HUES48 (cell line): ENCODE measurements at regions not wholly inside any gene's neighbourhood (a gene's known extent, or its start where the extent isn't known, plus 50 kb on each side); places are given as distances from the start of the nearest gene placed in this dataset.

Experiments used
- H3K27ac ChIP-seq: one replicate; pipeline ENCODE4 v1.7.0; 2013; ENCODE audit warnings: low read depth, low read length, inconsistent platforms
- H3K27me3 ChIP-seq: 2 replicates; pipeline ENCODE4 v1.6.1; 2013; ENCODE audit warnings: mild to moderate bottlenecking, low read length; ENCODE audit not compliant: control insufficient read depth, insufficient read depth
- H3K36me3 ChIP-seq: 2 replicates; pipeline ENCODE4 v1.6.1; 2013; ENCODE audit warnings: low read length; ENCODE audit not compliant: control insufficient read depth, insufficient read depth
- H3K4me1 ChIP-seq: 2 replicates; pipeline ENCODE4 v1.6.1; 2013; ENCODE audit warnings: mild to moderate bottlenecking, low read length; ENCODE audit not compliant: control insufficient read depth, insufficient read depth
- H3K4me3 ChIP-seq: 2 replicates; pipeline ENCODE4 v1.5.1; 2013; ENCODE audit warnings: mild to moderate bottlenecking, low read depth, low read length
- H3K9ac ChIP-seq: 2 replicates; pipeline ENCODE4 v1.6.1; 2013; ENCODE audit warnings: mild to moderate bottlenecking, low read depth, low read length, moderate library complexity
- H3K9me3 ChIP-seq: 2 replicates; pipeline ENCODE4 v1.6.1; 2013; ENCODE audit warnings: low read length; ENCODE audit not compliant: control insufficient read depth, insufficient read depth

DNA sequence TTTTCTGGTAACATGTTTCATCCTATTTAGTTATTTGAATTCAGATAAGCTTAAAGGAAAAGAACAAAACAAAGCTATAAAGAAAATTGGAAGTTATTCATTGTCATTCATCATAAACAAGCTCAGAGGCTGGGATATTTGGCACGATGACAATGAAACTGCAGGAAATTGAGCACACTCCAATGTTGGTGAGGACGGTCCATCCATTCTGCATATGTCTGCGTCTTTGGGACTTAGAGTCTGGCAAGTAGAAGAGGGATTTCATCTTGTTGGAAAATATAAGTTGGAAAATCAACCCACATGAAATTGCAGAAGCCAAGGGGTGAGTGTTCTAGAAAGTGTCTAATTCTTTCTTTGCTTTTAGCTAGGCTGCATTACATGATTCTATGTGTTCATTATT, 78.4 kb downstream of the HDGFL1 start:
- no peak overlapping the region for H3K4me3 ChIP-seq
- H3K9me3 ChIP-seq: no peaks in the 10 kb centered on the region
- H3K27me3 ChIP-seq: no peaks in the 10 kb centered on the region
- no peaks in the 10 kb centered on the region for H3K36me3 ChIP-seq
- H3K27ac ChIP-seq: no peak overlapping the region
- H3K4me1 ChIP-seq: peaks cover 15% of the 10 kb centered on the region
- H3K9ac ChIP-seq: no peak overlapping the region

DNA sequence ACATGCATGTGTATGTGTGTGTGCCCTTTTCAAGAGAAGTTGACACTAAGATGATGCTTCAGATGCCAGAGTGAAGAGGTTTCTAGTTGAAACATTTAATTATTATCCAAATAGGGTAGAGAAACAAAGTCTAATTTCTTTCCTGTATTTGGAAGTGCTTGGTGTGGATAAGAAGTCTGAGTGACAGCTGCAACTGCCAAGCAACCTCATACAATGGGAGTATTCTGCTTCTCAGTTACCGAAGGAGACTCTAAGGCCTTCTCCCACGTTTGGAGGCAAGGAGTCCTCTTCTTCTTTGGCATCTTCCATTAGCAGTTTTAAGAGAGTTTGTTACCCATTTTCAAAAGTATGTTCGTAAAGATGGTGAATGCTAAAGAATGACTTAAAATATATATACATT, 82.4 kb downstream of the HDGFL1 start:
- H3K36me3 ChIP-seq: no peaks in the 10 kb centered on the region

DNA sequence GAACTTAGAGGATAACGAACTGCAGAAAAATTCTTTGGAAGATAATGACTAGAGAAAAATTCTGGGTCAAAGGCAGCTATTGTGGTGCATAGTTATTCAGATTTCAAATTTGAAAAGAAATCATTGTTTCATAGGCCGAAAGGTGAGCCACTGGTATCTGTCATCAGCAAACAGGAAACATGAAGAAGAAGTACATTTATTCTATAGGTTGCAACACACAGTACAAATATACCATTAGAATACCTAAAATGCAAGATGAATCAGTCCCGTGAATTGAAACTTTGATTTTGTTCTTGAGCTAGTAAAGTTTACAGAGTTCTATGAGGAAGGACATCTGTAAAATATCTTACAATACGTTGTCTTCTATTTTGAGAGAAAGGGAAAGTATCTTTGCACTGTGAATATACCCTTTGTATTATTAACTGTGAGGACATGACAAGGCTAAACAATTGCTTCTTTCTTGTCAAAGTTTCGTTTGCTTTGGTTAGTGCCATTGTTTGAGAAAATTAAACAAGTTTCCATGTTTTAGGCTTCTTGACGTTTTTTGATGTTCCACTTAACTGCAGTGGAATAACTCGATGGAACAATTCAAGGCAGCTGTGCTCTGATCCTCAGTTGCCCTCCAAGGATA, 84.7 kb downstream of the HDGFL1 start:
- Histone ChIP-seq H3K4me3 (no peak overlapping the region; the same call in 1 of the 2 replicates), H3K4me1 (peaks cover 24% of the 10 kb centered on the region), H3K36me3 (no peaks in the 10 kb centered on the region), H3K9me3 (no peaks in the 10 kb centered on the region), H3K27ac (no peak overlapping the region), H3K27me3 (no peaks in the 10 kb centered on the region), H3K9ac (no peak overlapping the region)

More for the DNA sequence above, 82.4 kb downstream of the HDGFL1 start:
- Histone ChIP-seq H3K4me1 (peaks cover 31% of the 10 kb centered on the region), H3K27ac (no peak overlapping the region), H3K9me3 (no peaks in the 10 kb centered on the region), H3K9ac (no peak overlapping the region), H3K27me3 (no peaks in the 10 kb centered on the region), H3K4me3 (no peak overlapping the region)

DNA sequence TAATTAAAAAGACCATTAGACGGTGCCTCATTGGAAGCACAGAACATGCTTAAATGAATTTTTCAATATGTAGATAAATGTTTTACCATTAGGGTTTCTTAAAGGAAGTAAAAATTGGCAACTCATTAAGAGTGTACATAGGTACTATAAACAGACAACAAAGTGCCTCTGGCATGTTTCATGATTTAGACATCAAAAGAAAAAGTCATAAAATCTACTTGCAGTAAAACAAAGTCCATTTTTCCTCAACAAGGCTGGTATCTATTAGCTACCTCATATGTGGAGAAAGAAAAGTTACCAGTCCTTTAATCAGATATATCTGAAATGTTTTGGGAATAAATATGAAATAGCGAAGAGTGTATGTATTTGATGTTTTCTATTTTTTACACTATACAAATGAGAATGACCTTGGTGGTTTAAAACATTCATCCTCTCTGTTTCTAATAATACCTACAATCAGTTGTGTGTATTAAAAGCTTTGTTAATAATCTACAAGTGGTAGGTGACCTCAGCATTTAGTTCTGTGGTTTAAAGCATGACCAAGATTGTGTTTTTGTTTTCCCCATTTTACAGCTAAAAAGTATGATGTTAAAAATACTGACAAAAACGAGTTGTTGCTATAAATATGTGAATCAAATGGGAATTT, 87.5 kb downstream of the HDGFL1 start:
- Histone ChIP-seq H3K9me3 (no peaks in the 10 kb centered on the region), H3K36me3 (no peaks in the 10 kb centered on the region), H3K4me3 (no peak overlapping the region), H3K27ac (no peak overlapping the region), H3K27me3 (no peaks in the 10 kb centered on the region), H3K4me1 (peaks cover 16% of the 10 kb centered on the region), H3K9ac (no peak overlapping the region)

DNA sequence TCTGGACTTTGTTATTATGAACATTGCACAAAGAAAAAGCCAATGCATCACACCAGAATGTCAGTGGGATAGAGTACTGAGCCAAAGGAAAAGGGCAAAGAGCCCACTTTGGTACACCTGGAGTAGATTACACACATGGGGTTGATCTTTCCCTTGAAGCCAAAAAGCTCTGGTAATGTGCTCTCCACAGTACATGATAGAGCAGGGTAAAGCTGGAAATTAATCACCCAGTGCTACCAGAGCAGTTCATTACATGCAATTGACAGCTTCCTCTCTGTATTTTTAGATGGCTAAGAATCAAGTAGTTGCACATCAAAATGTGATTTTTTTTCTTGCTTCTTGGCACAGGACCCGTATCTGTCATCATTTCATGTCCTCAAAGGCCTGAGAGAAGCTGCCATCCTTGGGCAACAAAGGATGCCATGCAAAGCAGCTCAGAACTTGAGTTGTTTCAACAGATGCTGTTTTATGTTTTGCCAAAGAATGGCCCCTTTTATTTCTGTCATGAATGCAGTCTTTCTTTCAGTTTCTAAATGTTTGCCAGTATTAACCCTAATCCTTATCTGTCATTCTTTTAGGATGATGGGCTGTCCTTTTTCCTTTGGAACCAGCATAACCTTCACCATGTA, 88.1 kb downstream of the HDGFL1 start:
- H3K4me3 ChIP-seq: no peak overlapping the region
- no peak overlapping the region for H3K27ac ChIP-seq
- H3K9ac ChIP-seq: no peak overlapping the region
- H3K36me3 ChIP-seq: no peaks in the 10 kb centered on the region
- peaks cover 16% of the 10 kb centered on the region for H3K4me1 ChIP-seq
- no peaks in the 10 kb centered on the region for H3K27me3 ChIP-seq
- H3K9me3 ChIP-seq: no peaks in the 10 kb centered on the region

DNA sequence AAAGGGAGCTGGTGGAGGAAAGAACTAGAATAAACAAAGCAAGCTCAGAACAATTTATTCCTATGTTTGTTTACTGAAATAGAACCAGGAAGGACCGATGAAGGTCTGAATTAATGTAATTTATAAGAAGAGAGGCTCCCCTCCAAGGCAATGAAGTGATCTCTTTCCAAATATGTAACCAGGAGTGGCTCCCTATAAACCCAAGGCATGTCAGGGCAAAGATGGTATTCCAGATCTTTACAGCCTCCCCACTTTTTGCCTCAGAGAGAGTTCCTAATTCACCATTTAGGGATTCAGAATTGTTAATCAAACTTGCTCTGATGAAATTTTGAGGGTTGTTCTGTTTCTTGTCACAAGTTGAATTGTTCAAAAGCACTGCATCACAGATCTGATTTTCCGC, 88.8 kb downstream of the HDGFL1 start:
- H3K27me3 ChIP-seq: no peaks in the 10 kb centered on the region
- H3K4me3 ChIP-seq: no peak overlapping the region
- peaks cover 16% of the 10 kb centered on the region for H3K4me1 ChIP-seq
- no peak overlapping the region for H3K27ac ChIP-seq
- H3K36me3 ChIP-seq: no peaks in the 10 kb centered on the region
- no peak overlapping the region for H3K9ac ChIP-seq
- no peaks in the 10 kb centered on the region for H3K9me3 ChIP-seq

DNA sequence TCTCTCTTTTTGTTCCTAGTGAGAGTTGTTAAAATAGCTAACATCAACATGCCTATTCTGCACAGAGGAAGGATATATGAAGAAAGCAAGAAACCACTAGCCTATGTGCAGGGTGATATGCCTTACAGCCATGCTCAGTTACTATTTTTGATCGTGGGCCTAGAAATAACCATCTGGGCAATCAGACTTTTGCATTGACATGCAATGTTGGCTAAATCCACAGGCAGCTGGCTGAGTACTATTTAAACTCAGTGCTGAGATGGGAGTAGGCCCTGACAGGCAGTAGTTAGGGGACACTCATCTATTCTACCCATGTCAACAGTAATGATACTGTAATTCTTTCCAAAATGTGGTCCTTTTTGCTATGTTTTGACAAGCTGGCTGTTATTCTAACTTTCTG, 89.6 kb downstream of the HDGFL1 start:
- no peak overlapping the region for H3K27ac ChIP-seq
- no peak overlapping the region for H3K4me3 ChIP-seq
- H3K9ac ChIP-seq: no peak overlapping the region
- no peaks in the 10 kb centered on the region for H3K9me3 ChIP-seq
- H3K27me3 ChIP-seq: no peaks in the 10 kb centered on the region
- H3K36me3 ChIP-seq: no peaks in the 10 kb centered on the region
- peaks cover 13% of the 10 kb centered on the region for H3K4me1 ChIP-seq

DNA sequence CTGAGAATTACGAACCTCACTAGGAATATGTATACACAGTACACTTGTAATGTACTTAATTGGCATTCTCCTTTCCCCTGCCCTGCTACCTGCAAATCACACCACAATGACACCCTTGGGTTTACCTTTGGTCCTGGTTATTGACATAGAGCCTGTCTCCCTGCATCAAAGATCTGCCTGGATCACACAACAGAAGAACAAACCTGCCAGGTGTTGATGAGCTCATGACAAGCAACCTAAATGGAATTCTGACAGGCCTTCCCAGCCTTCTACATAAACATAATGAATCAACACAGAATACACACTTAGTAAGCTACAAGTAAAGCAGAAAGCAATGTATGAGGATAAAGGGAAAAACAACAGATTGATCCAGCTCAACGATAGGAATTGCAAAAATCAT, 95.6 kb downstream of the HDGFL1 start:
- H3K9ac ChIP-seq: no peak overlapping the region

DNA sequence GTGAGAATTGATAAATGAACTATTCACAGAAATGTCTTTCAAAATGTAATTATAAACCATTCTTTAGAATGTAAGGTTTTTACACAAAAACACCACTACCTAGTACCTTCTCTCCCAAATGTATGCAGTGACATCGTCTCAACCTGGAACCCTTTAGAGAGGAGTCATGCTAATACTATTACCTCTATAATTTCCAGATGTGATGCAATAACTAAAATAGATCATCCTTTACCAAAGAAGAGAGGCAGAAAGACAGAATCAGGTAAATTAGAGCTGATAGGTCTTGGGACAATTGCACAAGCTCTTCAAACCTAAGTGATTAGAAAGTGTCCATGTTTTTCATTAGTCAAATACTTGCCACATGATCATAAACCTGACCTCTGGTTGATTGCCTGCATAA, 96.7 kb downstream of the HDGFL1 start:
- Histone ChIP-seq H3K4me3 (no peak overlapping the region), H3K27me3 (no peaks in the 10 kb centered on the region)

More for the DNA sequence above, 95.6 kb downstream of the HDGFL1 start:
- Histone ChIP-seq H3K4me1 (no peaks in the 10 kb centered on the region), H3K4me3 (no peak overlapping the region), H3K27me3 (no peaks in the 10 kb centered on the region), H3K27ac (no peak overlapping the region), H3K36me3 (no peaks in the 10 kb centered on the region), H3K9me3 (no peaks in the 10 kb centered on the region)

DNA sequence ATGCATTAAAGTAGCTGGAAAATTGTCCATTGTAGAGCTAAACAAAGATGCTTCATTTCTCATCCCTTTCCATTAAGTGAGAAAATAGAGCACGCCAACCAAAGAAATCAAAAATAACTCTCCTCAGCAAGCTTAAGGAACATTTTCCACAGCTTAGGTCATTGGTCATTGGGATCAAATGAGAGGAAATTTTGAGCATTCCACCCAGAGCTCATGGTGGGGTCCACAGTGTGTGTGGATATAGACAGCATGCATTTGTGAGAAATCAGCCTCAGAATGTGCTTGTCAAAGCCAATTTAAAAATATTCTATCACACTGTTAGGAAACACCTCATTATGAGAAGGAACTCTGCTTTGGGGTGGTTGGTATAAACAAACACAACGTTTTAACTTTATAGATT, 97.2 kb downstream of the HDGFL1 start:
- no peaks in the 10 kb centered on the region for H3K36me3 ChIP-seq
- H3K4me1 ChIP-seq: no peaks in the 10 kb centered on the region
- no peak overlapping the region for H3K4me3 ChIP-seq
- H3K27me3 ChIP-seq: no peaks in the 10 kb centered on the region
- H3K9ac ChIP-seq: no peak overlapping the region
- no peak overlapping the region for H3K27ac ChIP-seq
- H3K9me3 ChIP-seq: no peaks in the 10 kb centered on the region

More for the DNA sequence above, 96.7 kb downstream of the HDGFL1 start:
- Histone ChIP-seq H3K36me3 (no peaks in the 10 kb centered on the region), H3K27ac (no peak overlapping the region), H3K9ac (no peak overlapping the region), H3K9me3 (no peaks in the 10 kb centered on the region), H3K4me1 (no peaks in the 10 kb centered on the region)

DNA sequence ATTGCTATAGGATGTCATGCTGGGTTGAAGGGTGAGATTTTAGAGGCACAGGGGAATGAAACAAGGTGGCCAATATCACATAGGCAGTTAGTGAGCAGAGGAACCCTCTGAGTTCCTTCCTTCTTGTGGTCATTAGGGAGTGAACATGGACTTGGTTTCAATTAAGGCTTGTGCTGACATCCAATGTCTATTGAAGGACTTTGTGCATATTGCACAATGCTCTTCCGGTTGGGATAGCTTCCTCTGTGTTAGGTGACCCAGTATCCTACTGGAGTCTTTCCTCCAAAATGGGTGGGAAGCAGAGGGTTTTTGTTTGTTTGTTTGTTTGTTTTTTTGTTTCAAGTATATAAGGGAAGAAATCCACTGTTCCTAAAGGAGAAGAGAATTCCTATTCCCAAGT, 98.5 kb downstream of the HDGFL1 start:
- Histone ChIP-seq H3K27ac (no peak overlapping the region), H3K27me3 (no peaks in the 10 kb centered on the region), H3K4me1 (no peaks in the 10 kb centered on the region), H3K36me3 (no peaks in the 10 kb centered on the region), H3K9me3 (no peaks in the 10 kb centered on the region), H3K9ac (no peak overlapping the region), H3K4me3 (no peak overlapping the region)
